DND-41 (cell line): ENCODE measurements at regions not wholly inside any gene's neighbourhood (a gene's known extent, or its start where the extent isn't known, plus 50 kb on each side); places are given as distances from the start of the nearest gene placed in this dataset.

Experiments
- ATAC-seq: fragments of 200-7000 bp; cut with Tn5 transposase; 3 replicates; pipeline ENCODE4 v1.9.1; 2021; ENCODE audit warnings: low read depth; ENCODE audit not compliant: insufficient read depth
- DNase-seq: peaks from one replicate; pipeline ENCODE4 v3.0.0-alpha.2; 2020
- H2AFZ ChIP-seq: 2 replicates; pipeline ENCODE4 v1.6.0; 2012; ENCODE audit warnings: low read depth, low read length
- H3K27ac ChIP-seq: 2 replicates; pipeline ENCODE4 v1.5.1; 2012; ENCODE audit warnings: low read length, inconsistent platforms
- H3K27me3 ChIP-seq: fragments of 200-600 bp; sonication (generic); 2 replicates; pipeline ENCODE4 v1.6.0; 2012; ENCODE audit warnings: low read length, mild to moderate bottlenecking, inconsistent platforms; ENCODE audit not compliant: insufficient read depth, poor library complexity
- H3K36me3 ChIP-seq: 2 replicates; pipeline ENCODE4 v1.5.1; 2012; ENCODE audit warnings: low read length, inconsistent platforms; ENCODE audit not compliant: insufficient read depth
- H3K4me1 ChIP-seq: 2 replicates; pipeline ENCODE4 v1.5.1; 2012; ENCODE audit warnings: mild to moderate bottlenecking, low read length; ENCODE audit not compliant: insufficient read depth
- H3K4me2 ChIP-seq: 2 replicates; pipeline ENCODE4 v1.6.0; 2012; ENCODE audit warnings: mild to moderate bottlenecking, moderate library complexity, low read length, inconsistent platforms; ENCODE audit not compliant: insufficient read depth
- H3K4me3 ChIP-seq, 2 experiments: fragments of 200-600 bp in 1 of 2; shearing (Covaris generic) in 1 of 2; 2 replicates each; pipeline ENCODE4 v1.5.1; 2012 to 2016; ENCODE audit warnings: inconsistent platforms in 2 of 2, low read length in 2 of 2, mild to moderate bottlenecking in 2 of 2, low read depth in 1 of 2, moderate library complexity in 1 of 2
- H3K79me2 ChIP-seq: 2 replicates; pipeline ENCODE4 v1.6.0; 2012; ENCODE audit warnings: low read length, inconsistent platforms; ENCODE audit not compliant: insufficient read depth
- H3K9ac ChIP-seq: 2 replicates; pipeline ENCODE4 v1.6.0; 2012; ENCODE audit warnings: low read depth, mild to moderate bottlenecking, inconsistent platforms, low read length, moderate library complexity
- H3K9me3 ChIP-seq: 2 replicates; pipeline ENCODE4 v1.5.1; 2012; ENCODE audit warnings: low read length, moderate library complexity, mild to moderate bottlenecking, inconsistent platforms; ENCODE audit not compliant: insufficient read depth, severe bottlenecking
- H4K20me1 ChIP-seq: 2 replicates; pipeline ENCODE4 v1.6.0; 2012; ENCODE audit warnings: low read length; ENCODE audit not compliant: insufficient read depth
- EZH2 ChIP-seq: IDR thresholded peaks from 3 replicates; pipeline ENCODE4 v1.6.1; 2012; ENCODE audit warnings: borderline replicate concordance, low read depth, mild to moderate bottlenecking, moderate library complexity, low read length, inconsistent platforms; ENCODE audit not compliant: severe bottlenecking
- TF ChIP-seq, protein P1 (sequence below): IDR thresholded peaks from 2 replicates; pipeline ENCODE4 v1.5.1; 2012; ENCODE audit warnings: borderline replicate concordance, low read length, moderate library complexity, mild to moderate bottlenecking; ENCODE audit not compliant: poor library complexity, severe bottlenecking; ENCODE audit errors: extremely low read depth

DNA sequence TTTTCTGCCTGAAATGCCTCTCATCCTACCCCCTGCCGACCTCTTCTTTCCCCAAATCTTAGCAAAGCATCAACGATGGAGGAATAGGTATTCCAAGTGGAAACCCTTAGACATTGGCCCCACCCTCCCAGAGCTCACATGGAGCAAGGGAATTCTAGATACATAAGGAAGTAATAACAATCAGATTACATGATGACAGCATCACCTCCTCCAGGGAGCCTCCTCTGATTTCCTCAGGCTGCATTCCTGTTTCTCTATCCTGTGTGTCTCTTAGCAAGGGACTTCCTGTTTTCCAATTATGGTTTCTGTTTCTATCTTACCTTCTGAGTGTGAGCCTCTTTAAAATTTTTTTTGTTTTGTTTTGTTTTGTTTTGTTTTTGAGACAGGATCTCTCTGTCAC, 246.6 kb downstream of the TSHZ3 start:
- ATAC-seq: no peak

DNA sequence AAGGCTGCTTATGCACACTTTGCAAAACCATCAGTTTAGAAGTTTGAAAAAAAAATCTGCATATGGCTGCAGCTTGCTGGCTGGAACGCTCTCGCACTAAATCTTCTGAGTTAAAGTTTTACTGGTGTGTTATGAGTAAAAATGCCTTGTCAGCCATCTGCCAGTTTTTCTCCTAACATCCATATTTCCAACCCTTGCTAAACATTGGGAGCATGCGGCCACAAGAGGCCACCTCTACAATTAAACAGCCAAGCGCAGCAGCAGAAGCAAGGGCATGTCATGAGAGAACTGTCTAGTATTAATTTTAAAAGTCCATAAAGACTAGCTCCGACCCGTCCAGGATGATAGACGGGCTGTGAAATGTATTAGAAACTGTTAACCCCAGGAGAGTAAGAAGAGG, 248.3 kb downstream of the TSHZ3 start:
- H3K4me2 ChIP-seq: no peak overlapping the region
- DNase-seq (no peak), ATAC-seq (no peak)
- no peak overlapping the region for H3K4me3 ChIP-seq
- no peaks in the 10 kb centered on the region for H3K4me1 ChIP-seq
- no peaks in the 10 kb centered on the region; the same call in 1 of the 2 replicates for H4K20me1 ChIP-seq
- no peak overlapping the region for H2AFZ ChIP-seq
- peaks cover 9% of the 10 kb centered on the region for H3K27me3 ChIP-seq
- H3K9me3 ChIP-seq: no peaks in the 10 kb centered on the region
- no peak overlapping the region for H3K27ac ChIP-seq
- no peaks in the 10 kb centered on the region for H3K79me2 ChIP-seq
- no peak for TF ChIP-seq EZH2
- TF ChIP-seq, protein P1, sequence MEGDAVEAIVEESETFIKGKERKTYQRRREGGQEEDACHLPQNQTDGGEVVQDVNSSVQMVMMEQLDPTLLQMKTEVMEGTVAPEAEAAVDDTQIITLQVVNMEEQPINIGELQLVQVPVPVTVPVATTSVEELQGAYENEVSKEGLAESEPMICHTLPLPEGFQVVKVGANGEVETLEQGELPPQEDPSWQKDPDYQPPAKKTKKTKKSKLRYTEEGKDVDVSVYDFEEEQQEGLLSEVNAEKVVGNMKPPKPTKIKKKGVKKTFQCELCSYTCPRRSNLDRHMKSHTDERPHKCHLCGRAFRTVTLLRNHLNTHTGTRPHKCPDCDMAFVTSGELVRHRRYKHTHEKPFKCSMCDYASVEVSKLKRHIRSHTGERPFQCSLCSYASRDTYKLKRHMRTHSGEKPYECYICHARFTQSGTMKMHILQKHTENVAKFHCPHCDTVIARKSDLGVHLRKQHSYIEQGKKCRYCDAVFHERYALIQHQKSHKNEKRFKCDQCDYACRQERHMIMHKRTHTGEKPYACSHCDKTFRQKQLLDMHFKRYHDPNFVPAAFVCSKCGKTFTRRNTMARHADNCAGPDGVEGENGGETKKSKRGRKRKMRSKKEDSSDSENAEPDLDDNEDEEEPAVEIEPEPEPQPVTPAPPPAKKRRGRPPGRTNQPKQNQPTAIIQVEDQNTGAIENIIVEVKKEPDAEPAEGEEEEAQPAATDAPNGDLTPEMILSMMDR: no peak
- H3K9ac ChIP-seq: no peak overlapping the region
- no peaks in the 10 kb centered on the region for H3K36me3 ChIP-seq

More for the DNA sequence above, 246.6 kb downstream of the TSHZ3 start:
- Histone ChIP-seq H3K4me3 (no peak overlapping the region), H3K79me2 (no peaks in the 10 kb centered on the region), H3K9me3 (no peaks in the 10 kb centered on the region), H4K20me1 (no peaks in the 10 kb centered on the region; the same call in 1 of the 2 replicates), H3K27me3 (peaks cover 9% of the 10 kb centered on the region), H3K4me2 (no peak overlapping the region), H3K9ac (no peak overlapping the region), H3K4me1 (no peaks in the 10 kb centered on the region), H2AFZ (no peak overlapping the region), H3K36me3 (no peaks in the 10 kb centered on the region), H3K27ac (no peak overlapping the region)
- TF ChIP-seq, protein P1: no peak
- no peak for TF ChIP-seq EZH2
- DNase-seq: no peak

DNA sequence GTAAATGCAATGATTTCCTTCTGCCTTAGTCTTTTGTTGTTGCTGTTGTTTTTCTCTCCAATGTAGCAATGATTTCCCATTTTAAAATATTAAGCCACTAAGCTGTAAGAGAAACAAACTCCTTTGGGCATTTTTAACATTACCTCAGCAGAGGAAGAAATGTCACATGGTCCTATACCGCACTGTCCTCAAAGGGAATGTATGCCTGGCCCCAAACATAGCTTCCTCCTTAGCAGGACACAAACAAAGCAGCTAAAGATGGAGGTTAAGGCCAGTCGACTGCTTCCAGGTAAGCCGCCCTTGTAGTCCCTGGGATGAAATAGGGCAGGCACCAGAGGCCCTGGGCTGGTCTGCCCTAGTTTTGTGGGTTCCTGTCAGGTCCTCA, 249.0 kb downstream of the TSHZ3 start:
- Histone ChIP-seq H3K79me2 (no peaks in the 10 kb centered on the region), H3K9ac (no peak overlapping the region), H2AFZ (no peak overlapping the region), H3K27ac (no peak overlapping the region), H3K4me3 (no peak overlapping the region), H3K4me2 (no peak overlapping the region), H4K20me1 (no peaks in the 10 kb centered on the region; the same call in 1 of the 2 replicates), H3K9me3 (no peaks in the 10 kb centered on the region), H3K36me3 (no peaks in the 10 kb centered on the region), H3K4me1 (no peaks in the 10 kb centered on the region), H3K27me3 (peaks cover 9% of the 10 kb centered on the region)
- DNase-seq (no peak), ATAC-seq (no peak)
- no peak for TF ChIP-seq EZH2
- TF ChIP-seq, protein P1: no peak
